Progenitor cell of endocrine pancreas (in vitro differentiated cells): ENCODE measurements at regions not wholly inside any gene's neighbourhood (a gene's known extent, or its start where the extent isn't known, plus 50 kb on each side); places are given as distances from the start of the nearest gene placed in this dataset.

ENCODE experiments used
- DNase-seq: peaks from one replicate; pipeline ENCODE4 v3.0.0; 2021; ENCODE audit warnings: low spot score; ENCODE audit not compliant: unreplicated experiment
- H3K27ac Mint-ChIP-seq: 2 replicates; pipeline ENCODE4 v1.8.0; 2021; ENCODE audit warnings: mild to moderate bottlenecking, moderate library complexity, mixed read lengths
- H3K27me3 Mint-ChIP-seq: 2 replicates; pipeline ENCODE4 v1.8.0; 2021; ENCODE audit warnings: mixed read lengths
- H3K36me3 Mint-ChIP-seq: 2 replicates; pipeline ENCODE4 v1.8.0; 2022; ENCODE audit warnings: mixed read lengths; ENCODE audit not compliant: insufficient read depth
- H3K4me1 Mint-ChIP-seq: 2 replicates; pipeline ENCODE4 v1.8.0; 2021; ENCODE audit warnings: low read depth, mixed read lengths
- H3K4me3 Mint-ChIP-seq: 2 replicates; pipeline ENCODE4 v1.8.0; 2021; ENCODE audit warnings: low read depth, mild to moderate bottlenecking, moderate library complexity, mixed read lengths
- H3K9me3 Mint-ChIP-seq: 2 replicates; pipeline ENCODE4 v1.8.0; 2021; ENCODE audit warnings: low read depth, mixed read lengths
- TF ChIP-seq, protein P1 (sequence below): fragments of 200-600 bp; sonication (generic); IDR thresholded peaks from one replicate; pipeline ENCODE4 v1.5.0; 2021; ENCODE audit warnings: antibody characterized with exemption, mild to moderate bottlenecking; ENCODE audit not compliant: unreplicated experiment

DNA sequence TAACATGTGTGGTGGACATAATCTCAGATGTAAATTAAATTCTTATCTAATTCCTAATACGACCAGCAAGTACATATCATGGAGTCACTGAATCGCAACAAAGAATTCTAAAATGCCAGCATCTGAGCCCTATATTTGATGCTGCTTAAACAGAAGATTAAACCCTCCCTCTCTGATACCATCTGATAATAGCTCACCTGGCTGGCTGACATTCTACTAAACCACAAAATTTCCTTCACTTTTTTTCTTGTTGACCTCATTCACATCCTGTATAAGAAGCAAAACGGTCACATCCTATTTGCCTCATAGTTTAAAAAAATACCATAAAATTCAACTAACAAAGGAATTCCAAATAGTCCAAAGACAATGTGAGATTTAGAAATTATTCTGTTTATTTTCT lies 371.6 kb upstream of the SLC8A1 start:
- DNase-seq, result no peak
- TF ChIP-seq, protein P1, sequence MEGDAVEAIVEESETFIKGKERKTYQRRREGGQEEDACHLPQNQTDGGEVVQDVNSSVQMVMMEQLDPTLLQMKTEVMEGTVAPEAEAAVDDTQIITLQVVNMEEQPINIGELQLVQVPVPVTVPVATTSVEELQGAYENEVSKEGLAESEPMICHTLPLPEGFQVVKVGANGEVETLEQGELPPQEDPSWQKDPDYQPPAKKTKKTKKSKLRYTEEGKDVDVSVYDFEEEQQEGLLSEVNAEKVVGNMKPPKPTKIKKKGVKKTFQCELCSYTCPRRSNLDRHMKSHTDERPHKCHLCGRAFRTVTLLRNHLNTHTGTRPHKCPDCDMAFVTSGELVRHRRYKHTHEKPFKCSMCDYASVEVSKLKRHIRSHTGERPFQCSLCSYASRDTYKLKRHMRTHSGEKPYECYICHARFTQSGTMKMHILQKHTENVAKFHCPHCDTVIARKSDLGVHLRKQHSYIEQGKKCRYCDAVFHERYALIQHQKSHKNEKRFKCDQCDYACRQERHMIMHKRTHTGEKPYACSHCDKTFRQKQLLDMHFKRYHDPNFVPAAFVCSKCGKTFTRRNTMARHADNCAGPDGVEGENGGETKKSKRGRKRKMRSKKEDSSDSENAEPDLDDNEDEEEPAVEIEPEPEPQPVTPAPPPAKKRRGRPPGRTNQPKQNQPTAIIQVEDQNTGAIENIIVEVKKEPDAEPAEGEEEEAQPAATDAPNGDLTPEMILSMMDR, result no peak
- Mint-ChIP-seq H3K27ac (no peak overlapping the region), H3K4me3 (no peak overlapping the region), H3K9me3 (no peaks in the 10 kb centered on the region), H3K36me3 (no peaks in the 10 kb centered on the region), H3K4me1 (no peaks in the 10 kb centered on the region), H3K27me3 (no peaks in the 10 kb centered on the region)

DNA sequence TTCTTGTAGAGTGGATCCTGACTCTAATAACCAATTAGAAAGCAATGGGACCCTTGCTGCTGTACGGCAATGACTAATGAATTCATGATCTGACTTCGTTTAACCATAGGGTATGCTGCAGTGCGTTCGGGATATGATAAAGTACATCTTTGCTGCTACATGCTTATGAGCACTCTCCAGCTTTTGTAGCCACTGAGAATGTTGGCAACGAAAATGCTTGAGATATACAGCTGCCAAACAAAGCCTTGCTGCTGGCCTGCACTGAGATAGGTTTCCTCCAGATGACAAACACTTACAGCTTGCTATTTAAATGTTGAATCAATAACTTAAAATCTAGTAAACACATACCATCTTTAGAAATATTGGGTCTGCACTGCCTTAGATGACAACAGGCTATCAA lies 372.4 kb upstream of the SLC8A1 start:
- DNase-seq, result no peak
- Mint-ChIP-seq H3K9me3 (no peaks in the 10 kb centered on the region), H3K4me3 (no peak overlapping the region)

DNA sequence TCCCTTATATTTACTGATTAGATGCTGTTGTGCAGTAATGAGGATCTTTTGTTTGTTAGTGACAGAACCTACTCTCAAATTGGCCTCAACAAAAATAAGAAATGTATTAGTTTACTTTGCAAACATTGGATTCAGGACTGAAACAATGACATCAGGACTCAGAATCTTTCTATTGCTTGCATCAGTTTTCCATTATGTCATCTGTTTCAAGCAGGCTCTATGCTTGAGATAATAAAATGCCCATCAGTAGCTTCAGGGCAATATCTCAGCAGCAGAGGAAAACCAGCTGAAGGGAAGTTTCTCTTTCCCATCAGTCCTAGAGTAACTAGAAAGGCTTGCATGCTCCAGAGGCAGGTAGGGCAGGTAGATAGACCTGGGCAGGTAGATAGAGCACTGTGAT lies 375.5 kb upstream of the SLC8A1 start:
- H3K36me3 Mint-ChIP-seq, result no peaks in the 10 kb centered on the region
- no peaks in the 10 kb centered on the region for H3K4me1 Mint-ChIP-seq
- no peaks in the 10 kb centered on the region for H3K27me3 Mint-ChIP-seq

More for the DNA sequence above, 372.4 kb upstream of the SLC8A1 start:
- Mint-ChIP-seq H3K27ac (no peak overlapping the region), H3K27me3 (no peaks in the 10 kb centered on the region), H3K36me3 (no peaks in the 10 kb centered on the region), H3K4me1 (no peaks in the 10 kb centered on the region)
- TF ChIP-seq, protein P1, result no peak

DNA sequence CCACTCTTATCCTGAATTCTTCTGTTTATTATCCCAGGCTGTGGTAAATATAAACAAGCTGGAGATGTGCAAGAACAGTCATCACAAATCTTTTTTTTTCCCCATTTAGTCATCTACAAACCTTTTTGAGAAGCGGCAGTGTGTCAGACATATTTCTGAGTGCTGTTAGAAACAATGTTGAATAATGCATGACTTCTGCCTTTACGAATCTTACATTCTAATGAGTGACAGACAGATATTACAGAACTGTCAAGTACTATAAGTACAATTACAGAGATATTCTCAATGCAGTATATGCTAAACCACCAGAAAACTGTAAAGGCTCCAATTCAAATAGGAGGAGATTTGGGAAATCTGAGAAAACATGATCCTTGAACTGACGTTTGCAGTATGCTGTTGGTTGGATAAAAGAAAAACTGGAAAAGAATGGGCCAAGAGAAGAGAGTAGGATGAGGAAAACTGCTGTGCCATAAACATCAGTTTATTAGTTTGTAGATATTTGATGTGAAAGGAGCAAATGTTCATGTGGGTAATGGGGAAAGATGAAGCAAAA lies 379.5 kb upstream of the SLC8A1 start:
- Mint-ChIP-seq H3K27me3 (no peaks in the 10 kb centered on the region), H3K4me1 (no peaks in the 10 kb centered on the region), H3K4me3 (no peak overlapping the region), H3K36me3 (no peaks in the 10 kb centered on the region), H3K9me3 (no peaks in the 10 kb centered on the region), H3K27ac (no peak overlapping the region)
- TF ChIP-seq, protein P1, result no peak
- DNase-seq, result no peak

More for the DNA sequence above, 375.5 kb upstream of the SLC8A1 start:
- Mint-ChIP-seq H3K27ac (no peak overlapping the region), H3K4me3 (no peak overlapping the region), H3K9me3 (no peaks in the 10 kb centered on the region)
- TF ChIP-seq, protein P1, result no peak
- DNase-seq, result no peak

DNA sequence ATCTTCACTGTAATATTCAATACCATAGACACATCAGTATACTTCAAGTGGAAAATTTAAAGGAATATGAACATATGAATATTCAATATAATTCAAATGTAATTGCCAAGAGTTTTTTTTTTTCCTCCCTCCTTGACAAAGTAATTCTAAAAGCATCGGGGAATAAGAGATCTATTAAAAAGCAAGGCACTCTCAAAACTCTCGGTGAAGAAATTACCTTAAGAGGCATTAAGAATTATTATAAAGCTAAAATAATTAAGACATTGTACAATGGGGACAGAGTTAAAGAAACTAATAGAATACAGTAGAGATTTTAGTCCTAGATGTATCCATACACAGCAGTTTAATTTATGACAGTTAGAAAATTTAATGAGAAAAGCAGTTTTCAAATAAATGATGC lies 390.0 kb upstream of the SLC8A1 start:
- DNase-seq, result no peak
- Mint-ChIP-seq H3K4me3 (no peak overlapping the region), H3K27me3 (no peaks in the 10 kb centered on the region), H3K36me3 (no peaks in the 10 kb centered on the region), H3K9me3 (no peaks in the 10 kb centered on the region), H3K27ac (no peak overlapping the region), H3K4me1 (no peaks in the 10 kb centered on the region)
- TF ChIP-seq, protein P1, result no peak
